ENCODE measurements at regions not wholly inside any gene's neighbourhood (a gene's known extent, or its start where the extent isn't known, plus 50 kb on each side); places are given as distances from the start of the nearest gene placed in this dataset.
"Not testable (repeated sequence)": the region's sequence is repeated elsewhere in the genome, so short reads cannot be mapped to it uniquely, and the experiment has no call there.

GRCh38 chr3:83251490-83251889 lies 1490.0 kb upstream of the GBE1 start:
- no peak for DNase-seq

GRCh38 chr3:83250613-83251012 lies 1489.2 kb upstream of the GBE1 start:
- no peak for DNase-seq

DNA sequence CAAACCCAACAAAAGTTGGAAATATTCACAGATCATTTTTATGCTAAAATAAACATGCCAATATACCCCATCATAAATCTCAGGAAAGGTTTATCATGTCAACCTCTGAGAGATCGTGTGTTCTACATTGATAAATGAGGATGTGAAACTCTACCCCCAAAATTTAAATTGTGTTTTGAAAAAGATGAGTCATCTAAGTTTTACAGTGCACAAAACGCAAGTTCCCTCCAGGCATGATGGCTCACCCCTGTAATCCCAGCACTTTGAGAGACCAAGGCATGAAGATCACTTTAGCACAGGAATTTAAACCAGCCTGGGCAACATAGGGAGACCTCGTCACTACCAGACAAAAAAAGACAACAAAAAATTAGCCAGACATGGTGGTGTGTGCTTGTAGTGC lies 1487.0 kb upstream of the GBE1 start:
- DNase-seq = no peak

GRCh38 chr3:83235180-83235814 lies 1473.9 kb upstream of the GBE1 start:
- no peak for DNase-seq

DNA sequence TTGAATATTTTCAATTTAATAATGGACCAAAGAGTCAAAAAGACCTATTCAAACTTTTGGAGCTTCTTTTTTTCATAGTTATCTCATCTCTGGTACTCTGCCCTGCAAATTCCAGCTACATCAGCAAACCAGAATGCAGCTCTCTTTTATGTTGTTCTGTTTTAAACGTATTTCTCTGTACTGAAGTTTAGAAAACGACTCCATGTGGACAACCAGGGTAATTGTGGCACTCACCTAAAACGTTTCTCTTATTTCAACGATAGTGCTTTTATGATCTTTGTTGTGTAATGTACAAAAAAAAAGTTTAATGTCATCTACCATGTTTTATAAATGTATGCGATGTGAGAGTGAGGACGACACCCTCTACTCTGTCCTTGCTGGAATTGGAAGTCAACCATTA lies 1472.3 kb upstream of the GBE1 start:
- DNase-seq = no peak

DNA sequence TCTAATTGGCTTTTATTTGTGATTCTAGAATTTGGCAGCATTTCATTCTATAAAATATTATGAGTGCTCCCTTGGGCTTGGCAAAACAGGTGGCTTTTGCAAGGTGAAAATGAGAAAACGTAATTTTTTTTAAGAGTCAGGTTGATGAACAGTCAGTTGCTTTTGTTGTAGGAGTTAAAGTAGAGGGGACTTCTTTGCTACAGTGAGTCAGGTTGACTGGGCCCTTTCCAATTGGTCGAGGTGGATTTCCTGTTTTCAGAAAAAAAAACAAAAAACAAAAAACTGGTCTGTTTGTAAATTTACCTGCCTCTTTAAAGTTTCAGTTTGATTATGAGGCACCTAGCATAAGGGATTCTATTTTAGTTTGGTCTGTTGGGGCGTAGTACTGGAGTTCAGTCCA lies 1469.4 kb upstream of the GBE1 start:
- DNase-seq = no peak

DNA sequence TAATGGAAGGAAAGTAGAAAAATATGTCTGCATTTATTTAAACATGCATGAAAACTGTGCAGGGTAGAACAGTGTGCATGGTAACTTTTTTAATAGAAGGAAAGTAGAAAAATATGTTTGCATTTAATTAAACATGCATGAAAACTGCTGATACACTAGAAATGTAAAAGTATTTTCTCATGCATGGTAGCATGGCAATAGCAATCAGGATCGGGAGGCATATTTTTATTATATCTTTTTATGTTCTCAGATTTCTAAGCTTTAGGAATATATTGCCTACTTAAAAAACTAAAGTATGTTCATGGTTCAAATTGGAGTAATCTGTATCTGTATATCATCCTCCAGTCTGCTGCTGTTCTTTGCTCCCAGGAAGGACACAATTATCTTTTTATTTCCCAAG lies 1468.9 kb upstream of the GBE1 start:
- no peak for DNase-seq

- DNase-seq = no peak
Measured at GRCh38 chr3:83226751-83227150, 1465.3 kb upstream of the GBE1 start.

GRCh38 chr3:83224101-83224868 lies 1462.8 kb upstream of the GBE1 start:
- no peak for DNase-seq

- DNase-seq = no peak
Measured at GRCh38 chr3:83218383-83219200, 1457.1 kb upstream of the GBE1 start.

DNA sequence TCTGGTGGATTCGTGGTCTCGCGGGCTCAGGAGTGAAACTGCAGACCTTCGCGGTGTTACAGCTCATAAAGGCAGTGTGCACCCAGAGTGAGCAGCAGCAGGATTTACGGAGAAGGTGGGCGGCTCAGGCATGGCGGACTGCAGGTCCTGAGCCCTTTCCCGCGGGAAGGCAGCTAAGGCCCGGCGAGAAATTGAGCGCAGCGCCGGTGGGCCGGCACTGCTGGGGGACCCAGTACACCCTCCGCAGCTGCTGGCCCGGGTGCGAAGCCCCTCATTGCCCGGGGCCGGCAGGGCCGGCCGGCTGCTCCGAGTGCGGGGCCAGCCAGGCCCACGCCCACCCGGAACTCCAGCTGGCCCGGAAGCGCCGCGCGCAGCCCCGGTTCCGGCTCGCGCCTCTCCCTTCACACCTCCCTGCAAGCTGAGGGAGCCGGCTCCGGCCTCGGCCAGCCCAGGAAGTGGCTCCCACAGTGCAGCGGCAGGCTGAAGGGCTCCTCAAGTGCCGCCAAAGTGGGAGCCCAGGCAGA lies 1456.2 kb upstream of the GBE1 start:
- not testable (repeated sequence) for DNase-seq

DNA sequence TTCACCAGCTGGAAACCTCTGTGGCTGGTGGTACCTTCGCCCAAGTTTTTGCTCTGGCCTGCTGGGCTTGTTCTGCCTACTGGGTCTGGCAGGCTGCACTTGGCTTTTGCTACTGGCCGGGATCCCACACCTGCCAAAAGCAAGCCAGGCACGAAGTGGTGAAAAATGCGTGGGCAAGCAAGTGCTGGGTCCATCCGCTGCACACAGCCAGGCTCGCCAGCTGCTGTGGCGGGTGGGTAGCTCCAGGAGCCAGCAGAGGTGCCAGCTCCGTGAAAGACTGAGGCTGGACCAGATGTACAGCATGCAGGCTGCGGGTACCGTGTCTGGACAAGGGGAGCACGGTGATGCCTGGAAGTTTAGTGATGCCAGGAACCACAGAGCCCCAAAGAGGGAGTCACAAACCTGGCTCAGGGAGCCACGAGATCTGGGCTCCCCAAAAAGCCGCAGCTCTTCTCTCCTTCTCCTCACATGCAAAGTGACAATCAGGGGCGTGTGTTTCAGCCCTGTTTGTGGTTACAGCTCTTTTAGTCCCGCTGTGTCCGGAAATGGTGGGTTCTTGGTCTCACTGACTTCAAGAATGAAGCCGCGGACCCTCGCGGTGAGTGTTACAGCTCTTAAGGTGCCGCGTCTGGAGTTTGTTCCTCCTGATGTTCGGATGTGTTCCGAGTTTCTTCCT lies 1455.6 kb upstream of the GBE1 start:
- no peak for DNase-seq

GRCh38 chr3:83195243-83195642 lies 1433.8 kb upstream of the GBE1 start:
- no peak for DNase-seq

DNA sequence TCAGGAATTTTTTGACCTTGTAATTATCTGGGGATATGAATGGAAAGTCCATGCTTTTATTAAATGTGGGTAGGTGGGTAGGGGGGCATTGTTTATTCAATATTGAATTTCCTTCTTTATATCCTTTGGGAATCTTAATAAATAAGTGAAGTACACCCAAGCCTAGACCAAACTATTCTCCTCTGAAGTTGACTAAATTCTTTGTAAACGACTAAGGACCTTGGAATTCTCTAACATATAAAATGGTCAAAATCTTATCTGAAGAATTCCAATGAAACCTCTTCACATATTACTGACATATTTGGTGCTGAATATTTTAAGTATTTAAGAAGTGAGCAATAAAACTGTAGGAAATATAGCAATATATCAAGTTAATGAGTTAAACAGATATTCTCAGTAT lies 1432.1 kb upstream of the GBE1 start:
- no peak for DNase-seq

DNA sequence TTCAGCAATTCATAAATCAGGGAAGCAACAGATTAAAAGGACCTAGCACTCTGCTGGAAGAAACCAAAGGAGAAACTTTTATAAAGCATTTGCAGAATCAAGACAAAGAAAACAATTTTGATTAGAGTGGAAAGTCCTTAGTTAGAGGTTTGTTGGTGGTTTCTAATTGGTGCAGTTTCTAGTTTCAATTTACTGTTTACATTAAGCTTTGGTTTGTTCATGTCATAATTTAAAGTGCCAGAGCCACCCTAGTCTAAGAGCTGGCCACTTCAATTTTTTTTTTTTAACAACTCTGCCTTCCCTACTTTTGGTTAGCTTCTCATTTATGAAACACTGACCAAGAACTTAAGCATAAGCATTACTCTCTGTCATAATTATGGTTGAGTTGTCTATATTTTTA lies 1428.2 kb upstream of the GBE1 start:
- no peak for DNase-seq

GRCh38 chr3:83169473-83169872 lies 1408.0 kb upstream of the GBE1 start:
- DNase-seq = no peak

- no peak for DNase-seq
Measured at GRCh38 chr3:83150896-83151295, 1389.5 kb upstream of the GBE1 start.

GRCh38 chr3:83140983-83141382 lies 1379.5 kb upstream of the GBE1 start:
- DNase-seq = no peak

DNA sequence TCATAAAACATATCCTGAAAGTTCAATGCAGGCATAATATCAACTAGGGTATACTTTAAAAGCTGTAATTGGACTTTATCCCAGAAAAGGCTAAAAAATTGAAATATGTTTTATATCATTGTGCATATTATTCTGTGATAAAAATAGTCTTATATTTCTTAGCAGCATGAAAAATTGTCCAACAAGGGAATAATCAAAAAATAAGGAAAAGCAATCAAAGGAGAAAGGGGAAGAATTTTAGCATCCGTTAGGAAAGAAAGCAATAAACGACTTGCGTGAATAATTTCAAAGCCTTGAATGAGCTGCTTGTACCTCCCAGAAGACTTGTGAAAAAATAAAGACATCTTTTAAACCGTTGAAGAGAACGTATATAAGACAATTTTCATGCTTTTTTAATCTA lies 1369.8 kb upstream of the GBE1 start:
- DNase-seq = no peak

DNA sequence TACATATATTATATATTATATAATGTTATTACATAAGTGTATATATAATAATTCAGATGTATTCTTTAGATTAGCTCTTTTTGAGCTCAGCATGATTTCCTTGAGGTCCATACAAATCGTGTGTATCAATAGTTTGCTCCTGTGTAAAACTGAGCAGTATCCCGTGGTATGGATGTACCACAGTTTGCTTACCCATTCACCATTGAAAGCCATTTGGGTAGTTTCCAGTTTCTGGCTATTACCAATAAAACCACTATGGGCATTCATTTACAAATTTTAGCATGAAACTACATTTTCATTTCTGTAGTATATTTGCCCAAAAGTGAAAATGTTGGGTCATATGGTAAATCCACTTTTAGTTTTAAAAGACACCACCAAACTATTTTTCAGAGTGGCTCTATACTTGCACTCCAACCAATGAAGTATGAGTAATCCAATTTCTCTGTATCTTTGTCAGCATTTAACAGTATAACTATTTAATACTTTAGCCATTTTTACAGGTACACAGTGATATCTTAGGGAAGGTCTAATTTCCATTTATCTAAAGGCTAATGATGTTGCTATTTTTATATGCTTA lies 1361.4 kb upstream of the GBE1 start:
- no peak for DNase-seq

GRCh38 chr3:83093222-83093572 lies 1331.8 kb upstream of the GBE1 start:
- no peak for DNase-seq

GRCh38 chr3:83092521-83093221 lies 1331.2 kb upstream of the GBE1 start:
- no peak for DNase-seq

Data from NCI-H1417 treated with DMSO at 0.1 percent for 48 hours (cell line).